GM18519 (cell line): ENCODE measurements at regions not wholly inside any gene's neighbourhood (a gene's known extent, or its start where the extent isn't known, plus 50 kb on each side); places are given as distances from the start of the nearest gene placed in this dataset.

Experiments used
- ATAC-seq: cut with Tn5 transposase; IDR thresholded peaks from one replicate; pipeline ENCODE4 v1.9.1; 2021; ENCODE audit warnings: mild to moderate bottlenecking, moderate library complexity; ENCODE audit not compliant: unreplicated experiment, low FRiP score

GRCh38 chr18:47552783-47553182 is 301.3 kb upstream of the SKOR2 start:
- ATAC-seq: no peak

GRCh38 chr18:47550611-47551010 is 299.2 kb upstream of the SKOR2 start:
- ATAC-seq: no peak

- ATAC-seq: no peak
Observed at GRCh38 chr18:47549021-47549540, 297.6 kb upstream of the SKOR2 start.

GRCh38 chr18:47547539-47548202 is 296.2 kb upstream of the SKOR2 start:
- no peak for ATAC-seq

- no peak for ATAC-seq
Observed at GRCh38 chr18:47545613-47546012, 294.2 kb upstream of the SKOR2 start.

- no peak for ATAC-seq
Observed at GRCh38 chr18:47543080-47543479, 291.6 kb upstream of the SKOR2 start.

GRCh38 chr18:47542551-47542950 is 291.1 kb upstream of the SKOR2 start:
- no peak for ATAC-seq

- ATAC-seq: no peak
Observed at GRCh38 chr18:47531717-47532116, 280.3 kb upstream of the SKOR2 start.

- ATAC-seq: no peak
Observed at GRCh38 chr18:47530695-47531094, 279.2 kb upstream of the SKOR2 start.

- no peak for ATAC-seq
Observed at GRCh38 chr18:47528343-47528742, 276.9 kb upstream of the SKOR2 start.

- ATAC-seq: no peak
Observed at GRCh38 chr18:47526147-47526546, 274.7 kb upstream of the SKOR2 start.

- no peak for ATAC-seq
Observed at GRCh38 chr18:47522359-47522758, 270.9 kb upstream of the SKOR2 start.

- ATAC-seq: no peak
Observed at GRCh38 chr18:47520263-47520662, 268.8 kb upstream of the SKOR2 start.

GRCh38 chr18:47519706-47520105 is 268.2 kb upstream of the SKOR2 start:
- ATAC-seq: no peak

- no peak for ATAC-seq
Observed at GRCh38 chr18:47519277-47519676, 267.8 kb upstream of the SKOR2 start.

- ATAC-seq: no peak
Observed at GRCh38 chr18:47513614-47514013, 262.2 kb upstream of the SKOR2 start.

- ATAC-seq: no peak
Observed at GRCh38 chr18:47512726-47513435, 261.4 kb upstream of the SKOR2 start.

- no peak for ATAC-seq
Observed at GRCh38 chr18:47512056-47512455, 260.6 kb upstream of the SKOR2 start.

- no peak for ATAC-seq
Observed at GRCh38 chr18:47510831-47511230, 259.4 kb upstream of the SKOR2 start.

GRCh38 chr18:47507651-47508050 is 256.2 kb upstream of the SKOR2 start:
- no peak for ATAC-seq

GRCh38 chr18:47506897-47507296 is 255.4 kb upstream of the SKOR2 start:
- no peak for ATAC-seq

GRCh38 chr18:47501946-47502345 is 250.5 kb upstream of the SKOR2 start:
- ATAC-seq: no peak
